GM21447 (cell line): ENCODE measurements at regions not wholly inside any gene's neighbourhood (a gene's known extent, or its start where the extent isn't known, plus 50 kb on each side); places are given as distances from the start of the nearest gene placed in this dataset.
"Not testable (repeated sequence)": the region's sequence is repeated elsewhere in the genome, so short reads cannot be mapped to it uniquely, and the experiment has no call there.

ENCODE experiments used
- ATAC-seq: cut with Tn5 transposase; IDR thresholded peaks from one replicate; pipeline ENCODE4 v1.9.1; 2021; ENCODE audit not compliant: unreplicated experiment

DNA sequence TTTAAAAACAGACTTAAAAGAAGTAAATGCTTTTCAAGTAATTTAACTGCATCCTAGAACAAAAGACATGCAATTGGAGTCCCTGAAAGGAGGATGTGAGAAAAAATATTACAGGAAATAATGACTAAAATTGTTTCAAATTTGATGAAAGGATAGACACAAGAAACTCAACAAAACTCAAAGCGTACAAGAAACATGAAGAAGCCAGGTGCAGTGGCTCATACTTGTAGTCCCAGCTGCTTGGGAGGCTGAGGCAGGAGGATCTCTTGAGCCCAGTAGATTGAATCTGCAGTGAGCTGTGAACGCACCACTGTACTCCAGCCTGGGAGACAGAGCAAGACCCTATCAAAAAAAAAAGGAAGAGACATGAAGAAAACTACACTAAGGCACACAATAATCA lies 118.1 kb upstream of the SLC39A10 start:
- ATAC-seq = no peak

DNA sequence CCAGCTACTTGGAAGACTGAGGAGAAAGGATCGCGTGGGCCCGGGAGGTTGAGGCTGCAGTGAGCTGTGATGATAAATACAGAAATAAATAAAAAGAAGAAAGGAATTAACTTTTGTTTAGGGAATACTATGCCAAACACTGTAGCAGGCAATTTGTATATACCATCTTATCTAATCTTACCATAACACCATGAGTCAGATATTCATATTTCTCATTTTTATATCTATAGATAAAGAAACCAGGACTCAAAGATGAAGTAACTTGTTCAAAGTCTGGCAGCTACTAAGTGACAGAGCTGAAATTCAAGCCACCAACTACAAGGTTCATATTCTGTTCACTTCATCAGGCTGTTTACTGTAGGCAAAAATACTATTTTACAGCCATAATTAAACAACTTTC lies 119.2 kb upstream of the SLC39A10 start:
- ATAC-seq = no peak

DNA sequence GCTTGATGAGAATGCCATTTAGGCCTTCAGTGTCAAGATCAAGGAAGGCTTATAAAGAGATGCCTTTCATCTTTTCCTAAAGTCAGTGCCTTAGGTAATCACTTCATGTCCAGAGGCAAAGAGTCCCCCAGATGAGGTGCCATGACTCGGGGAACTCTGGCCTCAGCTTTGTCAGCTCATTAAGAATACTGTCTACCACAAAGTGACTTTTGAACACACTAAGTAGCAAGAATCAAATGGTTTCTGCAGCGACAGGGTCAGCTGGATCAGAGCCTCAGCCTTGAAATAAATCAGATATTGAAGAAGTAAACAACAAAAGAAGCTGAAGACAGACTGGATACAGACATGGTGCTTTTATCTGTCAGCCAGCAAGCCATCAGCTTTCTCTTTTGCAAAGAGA lies 120.1 kb upstream of the SLC39A10 start:
- no peak for ATAC-seq

DNA sequence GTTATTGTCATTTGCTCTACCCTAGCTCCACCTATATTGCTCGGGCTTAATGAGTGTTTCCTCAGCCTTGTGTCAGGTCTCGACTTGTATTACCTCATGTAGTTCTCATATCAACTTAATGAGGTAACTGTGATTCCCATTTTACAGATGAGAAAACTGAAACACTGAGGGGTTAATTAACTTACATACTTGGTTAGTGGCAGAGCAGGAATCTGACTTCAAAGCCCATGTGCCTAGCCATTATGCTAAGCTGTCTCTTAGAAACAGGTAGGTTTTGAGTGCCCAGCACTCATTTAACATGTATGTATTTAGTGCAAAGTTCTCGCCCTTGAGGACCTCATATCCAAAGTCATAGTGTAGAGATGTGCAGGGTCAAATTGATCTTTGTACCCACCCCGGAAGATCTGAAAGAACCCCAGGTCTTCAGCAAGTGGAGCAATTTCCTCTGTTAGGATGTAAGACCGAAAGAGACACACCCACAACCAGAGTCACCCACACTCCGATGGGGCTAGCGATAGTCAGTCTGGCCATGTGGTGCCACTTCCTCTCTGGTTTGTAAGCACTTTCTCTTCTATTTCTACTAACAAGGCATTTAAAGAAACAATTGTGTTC lies 121.0 kb upstream of the SLC39A10 start:
- ATAC-seq = peak; percentile 81

DNA sequence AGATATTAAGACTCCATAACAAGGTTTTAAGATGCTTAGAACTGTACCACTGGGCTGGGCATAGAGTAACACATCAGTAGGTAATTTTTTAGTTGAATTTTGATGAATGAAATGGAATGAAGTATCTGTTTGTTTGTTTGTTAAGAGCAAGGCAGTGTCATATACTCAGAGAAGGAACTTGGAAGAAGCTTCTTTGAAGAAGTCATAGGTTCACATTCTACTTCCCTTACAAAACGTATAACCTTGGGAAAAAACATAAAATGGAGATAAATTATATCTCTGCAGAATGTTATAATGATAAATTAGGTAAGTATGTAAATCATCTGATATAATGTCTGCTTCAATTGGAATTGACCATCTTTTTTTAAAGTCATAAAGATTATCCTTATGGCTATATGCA lies 122.1 kb upstream of the SLC39A10 start:
- no peak for ATAC-seq

DNA sequence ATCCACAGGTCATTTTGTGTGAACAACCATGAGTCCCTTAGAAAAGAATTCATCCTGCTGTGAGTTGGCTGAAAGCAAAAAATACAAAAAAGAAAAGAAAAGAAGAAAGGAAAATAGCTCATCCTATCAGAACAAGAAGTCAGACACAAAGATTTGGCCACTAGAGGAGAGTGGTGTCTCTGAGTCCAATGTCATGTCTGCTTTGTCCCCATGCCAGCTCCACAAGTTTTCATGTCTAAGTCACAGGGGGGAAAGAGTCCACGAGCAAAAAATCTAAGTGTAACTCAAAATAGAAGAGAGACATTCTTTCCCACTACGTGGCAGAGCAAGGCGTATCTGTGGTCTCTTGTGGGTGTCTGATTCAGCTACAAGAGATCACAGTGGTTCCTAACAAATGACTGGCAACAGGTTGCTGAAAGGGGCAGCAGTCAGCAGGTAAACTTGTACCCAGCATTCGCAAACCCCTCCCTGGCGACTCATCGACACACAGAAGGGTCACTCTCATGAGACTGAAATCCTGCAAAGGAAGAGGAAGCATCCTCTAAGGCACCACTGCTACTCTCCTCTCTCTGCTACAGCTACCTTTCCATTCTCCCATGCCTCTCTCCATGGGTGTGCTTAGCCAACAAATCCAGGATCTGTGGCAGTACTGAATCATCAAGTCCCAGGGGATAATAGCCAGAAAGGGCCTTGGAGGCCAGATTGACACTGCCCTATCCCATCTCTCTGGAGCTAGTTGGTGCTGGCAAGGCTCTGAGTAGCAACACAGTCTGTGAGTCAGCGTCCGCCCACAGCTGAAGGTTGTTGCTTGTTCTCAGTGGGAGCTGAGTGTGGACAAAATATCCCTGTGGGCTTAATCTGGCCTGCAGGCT lies 123.0 kb upstream of the SLC39A10 start:
- ATAC-seq = peak; percentile 56

DNA sequence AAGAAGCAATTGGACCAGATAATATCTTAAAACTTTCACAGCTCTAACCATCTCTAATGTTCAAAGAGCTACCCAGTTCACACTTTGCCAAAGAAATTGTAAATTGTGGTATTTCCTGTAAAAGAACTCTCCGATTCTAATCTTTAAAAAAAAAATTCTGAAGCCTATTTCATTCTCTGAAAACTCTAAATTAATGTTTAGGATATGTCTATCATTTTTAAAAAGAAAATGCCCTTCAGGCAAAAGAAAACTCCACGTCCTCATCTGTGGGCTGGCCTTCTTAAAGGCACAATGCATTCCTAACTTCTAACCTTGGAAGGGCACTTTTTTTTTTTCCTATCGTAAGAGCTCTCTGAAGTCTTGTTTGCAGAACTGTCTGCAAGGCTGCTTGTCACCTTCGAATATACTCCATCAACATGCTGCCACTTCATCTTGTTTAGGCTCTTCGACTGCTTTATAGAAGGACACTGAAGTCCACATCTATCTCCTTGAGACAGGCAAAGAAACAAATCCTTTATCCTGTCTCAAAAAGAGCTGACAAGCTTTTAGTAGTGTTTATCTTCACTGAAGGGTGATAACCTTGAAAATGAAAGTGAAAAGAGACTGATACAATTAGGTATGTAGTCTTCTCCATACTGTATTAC lies 124.3 kb upstream of the SLC39A10 start:
- peak; percentile 38 for ATAC-seq

DNA sequence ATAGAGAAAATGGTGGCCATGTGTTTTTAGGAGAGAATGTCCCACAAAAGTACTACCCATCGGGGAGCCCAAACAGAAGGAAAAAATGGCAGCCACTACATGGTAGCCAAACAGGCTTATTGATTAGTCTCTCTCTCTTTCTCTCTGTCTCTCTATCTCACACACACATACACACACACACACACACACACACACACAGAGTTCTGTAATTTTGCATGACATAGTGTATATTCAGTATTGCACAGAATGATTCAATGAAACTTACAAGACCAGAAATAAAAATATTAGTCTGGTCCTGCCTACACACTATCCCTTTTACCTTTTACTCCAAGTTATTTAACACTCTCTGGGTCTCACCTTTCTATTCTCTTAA lies 124.8 kb upstream of the SLC39A10 start:
- no peak for ATAC-seq

DNA sequence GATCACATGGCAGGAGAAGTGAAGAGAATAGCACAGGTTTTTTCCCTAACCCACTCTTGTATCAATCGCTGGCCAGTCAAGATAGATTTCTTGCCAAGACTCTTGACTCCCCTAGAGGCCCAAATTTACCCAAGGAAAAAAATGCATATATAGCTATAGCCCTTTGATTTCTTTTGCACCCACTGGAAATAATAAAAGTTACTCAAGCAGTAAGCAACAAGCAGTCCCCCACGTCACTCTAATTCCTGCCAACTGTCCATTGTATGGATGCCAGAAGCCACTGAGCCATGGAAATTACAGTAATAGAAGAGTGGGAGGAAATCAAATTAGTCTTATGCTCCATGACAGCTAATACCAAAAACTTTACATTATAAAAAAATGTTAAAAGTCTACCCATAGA lies 125.3 kb upstream of the SLC39A10 start:
- no peak for ATAC-seq

DNA sequence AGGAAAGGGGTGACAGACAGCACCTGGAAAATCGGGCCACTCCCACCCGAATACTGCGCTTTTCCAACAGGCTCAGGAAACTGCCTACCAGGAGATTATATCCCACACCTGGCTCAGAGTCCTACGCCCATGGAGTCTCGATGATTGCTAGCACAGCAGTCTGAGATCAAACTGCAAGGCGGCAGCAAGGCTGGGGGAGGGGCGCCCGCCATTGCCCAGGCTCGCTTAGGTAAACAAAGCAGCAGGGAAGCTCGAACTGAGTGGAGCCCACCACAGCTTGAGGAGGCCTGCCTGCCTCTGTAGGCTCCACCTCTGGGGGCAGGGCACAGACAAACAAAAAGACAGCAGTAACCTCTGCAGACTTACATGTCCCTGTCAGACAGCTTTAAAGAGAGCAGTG lies 133.8 kb upstream of the SLC39A10 start:
- ATAC-seq = not testable (repeated sequence)

DNA sequence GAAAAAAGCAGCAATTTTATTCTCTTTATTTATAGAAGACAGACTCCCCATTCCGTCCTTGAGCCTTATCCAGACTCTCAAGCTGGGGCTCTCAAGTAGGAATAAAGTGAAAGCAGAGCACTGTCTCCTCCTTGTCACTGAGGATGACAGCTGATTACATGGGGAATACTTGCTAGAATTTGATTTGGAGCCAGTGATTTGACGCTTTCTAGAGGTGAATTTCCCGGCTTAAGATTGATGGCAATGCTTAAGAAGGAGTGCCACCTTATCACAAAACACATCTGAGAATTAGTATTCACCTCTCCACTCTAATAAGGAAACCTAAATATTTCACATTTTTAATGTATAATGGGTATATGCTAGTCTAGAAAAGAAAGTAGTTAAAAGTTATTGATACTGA lies 135.4 kb upstream of the SLC39A10 start:
- no peak for ATAC-seq

DNA sequence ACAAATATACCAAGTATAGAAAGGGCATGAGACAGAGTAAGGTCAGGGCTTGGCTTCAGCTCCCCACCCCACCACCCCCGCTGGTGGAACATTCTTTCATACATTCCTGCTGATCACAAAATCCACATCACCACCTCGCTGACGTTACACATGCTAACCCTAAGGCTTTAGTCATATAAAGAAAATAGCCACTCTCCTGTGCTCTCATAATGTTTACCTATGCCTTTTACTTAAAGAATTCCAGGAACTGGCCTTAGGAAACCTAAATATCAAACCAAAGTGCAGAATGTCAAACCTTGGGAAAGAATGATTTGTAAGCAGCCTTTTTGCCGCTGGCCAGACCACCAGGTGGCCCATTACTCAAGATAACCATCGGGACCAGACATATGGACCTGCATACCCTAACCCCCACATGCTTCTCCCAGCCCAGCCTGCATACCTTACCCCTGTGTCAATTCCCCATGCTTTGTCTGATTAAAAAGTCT lies 136.3 kb upstream of the SLC39A10 start:
- no peak for ATAC-seq

DNA sequence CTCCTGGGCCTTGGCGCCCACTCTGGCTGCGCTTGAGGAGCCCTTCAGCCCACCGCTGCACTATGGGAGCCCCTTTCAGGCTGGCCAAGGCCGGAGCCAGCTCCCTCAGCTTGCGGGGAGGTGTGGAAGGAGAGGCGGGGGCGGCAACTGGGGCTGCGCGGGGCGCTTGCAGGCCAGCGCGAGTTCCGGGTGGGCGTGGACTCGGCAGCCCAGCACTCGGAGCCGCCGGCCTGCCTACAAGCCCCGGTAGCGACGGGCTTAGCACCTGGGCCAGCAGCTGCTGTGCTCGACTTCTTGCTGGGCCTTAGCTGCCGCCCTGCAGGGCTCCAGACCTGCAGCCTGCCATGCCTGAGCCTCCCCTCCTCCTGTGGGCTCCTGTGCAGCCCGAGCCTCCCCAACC lies 141.5 kb upstream of the SLC39A10 start:
- ATAC-seq = no peak

DNA sequence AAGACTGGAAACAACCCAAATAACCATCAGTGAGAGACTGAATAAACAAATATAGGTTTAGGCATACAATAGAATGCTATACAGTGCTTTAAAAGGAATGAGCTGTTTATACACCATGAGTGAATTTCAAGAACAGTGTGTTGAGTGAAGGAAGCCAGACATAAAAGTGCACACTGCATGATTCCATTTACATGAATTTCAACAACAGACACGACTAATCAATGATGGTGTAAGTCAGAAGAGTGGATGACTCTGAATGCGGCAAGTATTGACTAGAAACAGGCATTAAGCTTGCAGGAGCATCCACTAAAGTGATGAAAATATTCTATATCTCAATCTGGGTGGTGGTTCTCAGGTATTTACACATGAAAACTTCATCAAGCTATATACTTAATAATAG lies 142.7 kb upstream of the SLC39A10 start:
- no peak for ATAC-seq

DNA sequence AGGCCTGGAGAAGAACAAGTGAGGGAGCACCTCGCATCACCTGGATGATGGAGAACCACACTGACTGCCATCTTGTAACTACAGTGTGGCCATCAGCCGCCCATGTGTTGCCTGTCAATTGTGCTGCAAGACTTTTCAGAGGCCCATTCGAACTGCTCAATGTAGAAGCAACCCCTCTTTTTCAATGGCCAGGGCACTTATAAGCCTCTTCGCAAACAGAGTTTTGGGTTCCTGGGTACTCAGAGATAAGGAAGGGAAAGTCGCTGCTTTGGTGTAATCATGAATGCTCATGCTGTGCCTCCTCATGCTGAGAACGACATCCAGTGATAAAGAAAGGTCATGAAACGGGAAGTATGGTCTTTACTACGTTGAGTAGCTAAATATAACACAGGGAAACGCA lies 143.9 kb upstream of the SLC39A10 start:
- ATAC-seq = no peak

DNA sequence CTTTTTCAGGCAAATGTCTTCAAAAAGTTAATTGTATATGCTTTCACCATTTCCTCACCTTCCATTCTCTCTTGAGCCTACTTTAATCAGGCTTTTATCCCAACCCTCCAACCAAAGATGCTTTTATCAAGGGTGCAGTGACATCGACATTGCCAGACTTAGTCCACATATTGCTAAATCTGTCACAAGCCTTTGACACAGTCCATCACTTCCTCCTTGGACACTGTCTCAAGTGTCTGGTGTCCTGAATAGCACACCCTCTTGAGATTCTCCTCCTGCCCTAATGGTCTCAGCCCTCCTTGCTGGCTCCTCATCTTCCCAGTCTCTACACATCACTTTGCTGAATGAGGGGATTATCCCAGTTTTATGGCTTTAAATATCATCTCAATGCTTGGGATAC lies 147.5 kb upstream of the SLC39A10 start:
- ATAC-seq = no peak

DNA sequence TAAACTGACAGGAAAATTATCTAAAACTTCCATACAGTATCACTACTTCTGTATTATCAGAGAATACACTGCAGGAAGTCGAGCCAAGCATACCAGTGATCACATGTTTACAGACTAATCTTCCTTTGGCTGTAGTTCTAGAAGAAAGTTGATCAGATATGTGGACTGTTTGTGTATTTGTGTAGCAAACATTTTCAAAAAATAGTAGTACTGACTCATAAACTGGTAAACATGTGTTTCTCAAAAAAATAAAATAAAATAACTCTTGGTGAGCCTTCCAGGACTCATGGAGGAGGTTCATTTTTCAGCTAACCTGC lies 148.9 kb upstream of the SLC39A10 start:
- no peak for ATAC-seq

DNA sequence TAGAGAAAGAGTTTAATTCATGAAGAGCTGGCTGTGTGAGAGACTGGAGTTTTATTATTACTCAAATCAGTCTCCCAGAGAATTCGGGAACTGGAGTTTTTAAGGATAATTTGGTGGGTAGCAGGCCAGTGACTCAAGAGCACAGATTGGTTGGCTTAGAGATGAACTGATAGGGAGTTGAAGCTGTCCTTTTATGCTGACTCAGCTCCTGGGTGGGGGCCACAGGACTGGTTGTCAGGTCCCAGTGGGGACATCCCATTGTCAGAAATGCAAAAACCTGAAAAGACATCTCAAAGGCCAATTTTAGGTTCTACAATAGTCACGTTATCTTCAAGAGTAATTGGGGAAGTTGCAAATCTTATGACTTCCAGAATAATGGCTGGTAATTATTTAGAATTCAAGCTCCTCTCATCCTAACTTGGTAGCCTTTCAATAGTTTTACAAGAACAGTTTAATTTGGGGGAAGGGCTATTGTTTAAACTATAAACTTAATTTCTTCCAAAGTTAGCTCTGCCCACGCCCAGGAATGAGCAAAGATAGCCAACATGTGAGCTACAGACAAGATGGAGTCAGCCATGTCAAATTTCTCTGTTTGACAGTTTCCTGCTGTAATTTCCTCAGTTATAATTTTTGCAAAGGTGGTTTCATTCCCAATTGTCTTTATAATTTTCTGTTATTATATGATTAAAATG lies 149.4 kb upstream of the SLC39A10 start:
- ATAC-seq = no peak

DNA sequence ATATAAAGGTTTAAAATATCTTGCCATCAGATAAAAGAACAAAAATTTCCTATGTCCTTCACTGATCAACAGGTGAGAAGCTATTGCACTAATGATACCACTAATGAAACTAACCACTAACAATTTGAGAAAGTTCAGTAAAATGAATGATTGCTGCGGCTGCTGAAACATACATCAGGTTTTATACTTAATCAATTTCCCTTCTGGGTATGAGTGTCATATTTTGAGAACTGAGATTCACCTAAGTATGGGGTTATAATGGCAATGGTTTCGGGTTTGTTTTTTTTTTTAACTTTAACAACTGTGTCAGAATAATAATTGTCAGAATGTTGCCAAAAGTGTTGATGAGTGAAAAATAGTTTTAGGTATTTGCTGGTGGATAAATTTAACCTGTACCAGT lies 151.3 kb upstream of the SLC39A10 start:
- ATAC-seq = peak; percentile 99

DNA sequence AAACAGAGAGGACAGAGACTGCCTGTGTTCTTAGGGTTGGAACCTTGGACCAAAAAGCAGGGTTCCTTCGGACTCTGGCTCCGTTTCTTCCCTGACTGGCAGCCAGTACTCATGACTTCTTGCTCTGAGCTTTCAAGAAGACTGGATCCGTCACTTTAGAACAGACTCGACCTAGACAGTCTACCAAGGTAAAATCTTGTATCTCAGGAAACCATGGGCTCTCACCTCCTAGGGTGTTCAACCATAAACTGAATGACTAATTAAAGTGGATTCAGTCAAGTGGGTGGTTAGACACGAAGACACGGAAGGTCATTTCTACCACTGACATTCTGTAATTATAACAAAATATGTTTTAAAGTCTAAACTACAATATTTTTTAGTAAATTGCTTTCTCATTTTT lies 153.8 kb upstream of the SLC39A10 start:
- no peak for ATAC-seq

DNA sequence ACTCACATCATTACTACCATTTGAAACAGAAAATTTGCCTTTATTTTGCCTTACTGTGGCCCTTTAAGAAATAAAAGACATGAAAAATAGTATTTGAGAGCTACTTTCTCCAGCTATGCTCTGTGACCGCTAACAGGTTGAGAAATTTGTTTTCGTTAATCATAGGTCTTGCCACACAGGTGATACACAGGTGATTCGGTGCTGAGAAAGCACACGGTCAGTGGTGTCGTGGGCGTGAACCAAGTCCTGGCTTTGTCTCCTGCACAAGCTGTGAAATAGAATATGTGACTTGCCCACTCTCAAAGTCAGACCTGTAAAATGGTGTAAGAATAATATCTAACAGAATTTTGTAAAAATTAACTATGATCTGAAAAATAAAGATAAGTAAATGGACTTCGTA lies 155.3 kb upstream of the SLC39A10 start:
- ATAC-seq = no peak

DNA sequence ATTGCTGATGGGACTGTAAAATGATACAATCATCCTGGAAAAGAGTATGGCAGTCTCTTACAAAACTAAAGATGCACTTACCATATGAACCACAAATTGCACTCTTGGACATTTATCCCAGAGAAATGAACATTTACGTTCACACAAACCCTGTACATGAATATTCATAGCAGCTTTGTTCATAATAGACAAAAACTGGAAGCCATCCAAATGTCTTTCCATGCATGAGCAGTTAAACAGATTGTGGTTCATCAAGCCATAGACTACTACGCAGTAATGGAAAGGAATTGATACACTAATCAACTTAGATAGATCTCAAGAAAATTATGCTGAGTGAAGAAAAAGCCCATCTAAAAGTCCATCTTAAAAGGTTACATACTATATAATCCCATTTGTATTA lies 156.1 kb upstream of the SLC39A10 start:
- no peak for ATAC-seq
